ENCODE measurements at regions not wholly inside any gene's neighbourhood (a gene's known extent, or its start where the extent isn't known, plus 50 kb on each side); places are given as distances from the start of the nearest gene placed in this dataset.

GRCh38 chr14:38788060-38788459 lies 315.0 kb downstream of the SEC23A start:
- ChIA-PET POLR2A (no interaction called here), CTCF (no interaction called here)
- DNase-seq (ENCODE audit: low read depth, low spot score), result no peak
- no peak overlapping the region for H3K4me3 ChIP-seq (ENCODE audit: low read depth, low read length)
- no peak for TF ChIP-seq CTCF (IDR thresholded peaks at IDR 0.05; ENCODE audit: insufficient read depth, low read length, missing control alignments)

GRCh38 chr14:38786921-38787320 lies 316.1 kb downstream of the SEC23A start:
- POLR2A ChIA-PET, result no interaction called here
- DNase-seq (ENCODE audit: low read depth, low spot score), result no peak
- no peak for TF ChIP-seq CTCF (IDR thresholded peaks at IDR 0.05; ENCODE audit: insufficient read depth, low read length, missing control alignments)
- CTCF ChIA-PET, result interaction anchor here (1.1 kb wide), 1 partner anchor 81 kb away, joined by 4 read pairs; no protein-coding TSS in a partner anchor
- no peak overlapping the region for H3K4me3 ChIP-seq (ENCODE audit: low read depth, low read length)

GRCh38 chr14:38777401-38777800 lies 325.6 kb downstream of the SEC23A start:
- TF ChIP-seq CTCF (IDR thresholded peaks at IDR 0.05; ENCODE audit: insufficient read depth, low read length, missing control alignments), result no peak
- no peak for DNase-seq (ENCODE audit: low read depth, low spot score)
- POLR2A ChIA-PET, result no interaction called here
- CTCF ChIA-PET, result no interaction called here
- H3K4me3 ChIP-seq (ENCODE audit: low read depth, low read length), result no peak overlapping the region

GRCh38 chr14:38775986-38776385 lies 327.0 kb downstream of the SEC23A start:
- TF ChIP-seq CTCF (IDR thresholded peaks at IDR 0.05; ENCODE audit: insufficient read depth, low read length, missing control alignments), result no peak
- CTCF ChIA-PET, result no interaction called here
- POLR2A ChIA-PET, result no interaction called here
- no peak overlapping the region for H3K4me3 ChIP-seq (ENCODE audit: low read depth, low read length)
- DNase-seq (ENCODE audit: low read depth, low spot score), result no peak

- CTCF ChIA-PET, result no interaction called here
- no peak for DNase-seq (ENCODE audit: low read depth, low spot score)
- POLR2A ChIA-PET, result no interaction called here
- no peak overlapping the region for H3K4me3 ChIP-seq (ENCODE audit: low read depth, low read length)
- no peak for TF ChIP-seq CTCF (IDR thresholded peaks at IDR 0.05; ENCODE audit: insufficient read depth, low read length, missing control alignments)
Observed at GRCh38 chr14:38774162-38774561, 328.9 kb downstream of the SEC23A start.

GRCh38 chr14:38770251-38770650 lies 332.8 kb downstream of the SEC23A start:
- CTCF ChIA-PET, result no interaction called here
- POLR2A ChIA-PET, result no interaction called here
- no peak for DNase-seq (ENCODE audit: low read depth, low spot score)
- H3K4me3 ChIP-seq (ENCODE audit: low read depth, low read length), result no peak overlapping the region
- no peak for TF ChIP-seq CTCF (IDR thresholded peaks at IDR 0.05; ENCODE audit: insufficient read depth, low read length, missing control alignments)
